Cardiac fibroblast (primary cell): ENCODE measurements at regions not wholly inside any gene's neighbourhood (a gene's known extent, or its start where the extent isn't known, plus 50 kb on each side); places are given as distances from the start of the nearest gene placed in this dataset.
A peak's percentile ranks its signal among the peaks of the same experiment; 100 is the strongest.

Experiments
- DNase-seq, 2 donors: peaks; one replicate each; pipeline versions ENCODE4 v3.0.0 to v3.0.0-alpha.2; 2010; ENCODE audit warnings: low read depth in 2 of 2
- H3K4me3 ChIP-seq, 2 donors: replicated peaks in 1 of 2; 1 replicate in 1 of 2; 2 replicates in 1 of 2; pipeline ENCODE4 v1.5.1; 2011; ENCODE audit warnings: low read depth in 2 of 2, low read length in 2 of 2, mild to moderate bottlenecking in 2 of 2, moderate library complexity in 1 of 2
- CTCF ChIP-seq: IDR thresholded peaks from one replicate; pipeline ENCODE4 v1.5.1; 2011; ENCODE audit warnings: low read depth, mild to moderate bottlenecking, low read length, inconsistent platforms

DNA sequence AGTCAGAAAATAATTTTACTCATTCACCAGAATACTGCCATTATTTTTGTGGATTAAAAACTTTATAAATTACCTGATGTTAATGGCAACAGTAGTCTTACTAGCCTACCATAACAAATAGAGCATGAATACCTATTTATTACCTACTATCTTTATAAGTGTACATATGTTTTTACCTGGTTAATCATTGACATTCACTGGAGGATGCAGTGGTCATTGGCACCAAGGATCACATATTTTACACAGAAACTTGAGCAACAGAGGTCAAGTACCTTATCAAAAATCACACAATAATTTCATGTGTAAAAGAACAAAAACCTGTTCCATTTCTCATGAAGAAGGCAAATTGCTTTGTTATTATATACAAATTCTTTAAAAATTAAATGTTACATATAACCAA, 1284.9 kb upstream of the NCAM2 start:
- no peak for DNase-seq
- no peak for TF ChIP-seq CTCF
- no peak overlapping the region for H3K4me3 ChIP-seq

GRCh38 chr21:19724081-19724480, 1274.1 kb upstream of the NCAM2 start:
- no peak for DNase-seq
- H3K4me3 ChIP-seq, result no peak overlapping the region
- TF ChIP-seq CTCF, result no peak

DNA sequence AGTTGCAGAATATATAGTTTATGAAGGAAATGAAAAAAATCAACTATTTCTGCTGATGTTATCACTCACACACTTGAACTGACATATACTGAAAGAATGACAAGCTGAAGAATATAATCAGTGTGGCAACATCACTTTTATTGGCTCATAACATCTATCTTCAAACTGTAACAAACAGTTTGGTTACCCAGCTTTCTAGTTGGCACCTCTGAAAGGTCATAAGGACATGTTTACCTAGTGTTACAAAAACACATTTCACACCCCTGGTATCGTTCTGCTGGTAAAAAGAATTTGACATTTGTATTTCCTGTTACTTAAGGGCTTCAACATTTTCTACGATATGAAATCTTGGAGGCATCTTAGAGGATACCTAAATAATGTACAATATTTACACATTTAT, 1267.0 kb upstream of the NCAM2 start:
- H3K4me3 ChIP-seq, result no peak overlapping the region
- no peak for DNase-seq
- TF ChIP-seq CTCF, result no peak

- DNase-seq, result no peak
- H3K4me3 ChIP-seq, result no peak overlapping the region
- no peak for TF ChIP-seq CTCF
These were observed 1238.4 kb upstream of the NCAM2 start for GRCh38 chr21:19759836-19760235.

GRCh38 chr21:19767546-19767945, 1230.7 kb upstream of the NCAM2 start:
- no peak overlapping the region for H3K4me3 ChIP-seq
- no peak for TF ChIP-seq CTCF
- DNase-seq, result peak in 1 of 2 donors; percentile 5

DNA sequence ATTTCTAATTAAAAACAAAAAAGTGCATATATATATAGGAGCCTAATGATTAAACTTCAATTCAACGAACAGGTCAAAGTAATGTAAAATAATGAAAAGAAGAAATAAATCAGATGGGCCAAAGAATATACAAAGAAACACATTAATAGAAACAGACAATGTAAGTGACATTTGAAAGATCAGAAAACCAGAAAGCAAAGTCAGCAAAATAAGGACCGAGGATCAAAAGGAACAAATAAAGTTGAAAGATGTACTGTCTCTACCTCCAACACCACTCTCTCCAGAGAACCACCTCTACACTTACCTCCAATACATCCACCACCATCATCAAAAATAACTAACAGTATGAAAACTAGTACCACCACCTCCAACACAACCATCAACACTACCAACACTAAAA, 1226.3 kb upstream of the NCAM2 start:
- no peak overlapping the region for H3K4me3 ChIP-seq
- TF ChIP-seq CTCF, result no peak
- DNase-seq, result no peak

DNA sequence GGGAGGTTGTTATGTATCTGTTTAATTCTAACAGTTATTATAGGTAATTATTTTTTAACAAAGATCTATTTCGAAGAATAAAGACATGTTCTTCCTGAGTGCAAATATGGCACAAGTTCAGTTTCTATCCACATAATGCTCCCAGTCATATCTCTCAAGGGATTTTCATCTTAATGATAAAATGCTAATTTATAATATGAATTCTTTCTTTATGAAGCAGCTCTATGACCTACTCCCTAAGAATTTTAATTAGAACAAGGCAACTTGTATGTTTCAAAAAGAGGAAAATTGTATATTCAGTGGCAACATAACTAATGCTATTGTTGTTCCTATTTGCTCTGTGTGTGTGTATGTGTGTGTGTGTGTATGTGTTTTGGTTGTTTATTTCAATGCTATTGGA, 1222.1 kb upstream of the NCAM2 start:
- no peak for TF ChIP-seq CTCF
- no peak for DNase-seq
- H3K4me3 ChIP-seq, result no peak overlapping the region
